HG03066 (cell line): ENCODE measurements at regions not wholly inside any gene's neighbourhood (a gene's known extent, or its start where the extent isn't known, plus 50 kb on each side); places are given as distances from the start of the nearest gene placed in this dataset.

Experiments
- ATAC-seq: cut with Tn5 transposase; IDR thresholded peaks from one replicate; pipeline ENCODE4 v1.9.1; 2021; ENCODE audit warnings: low read depth; ENCODE audit not compliant: unreplicated experiment

DNA sequence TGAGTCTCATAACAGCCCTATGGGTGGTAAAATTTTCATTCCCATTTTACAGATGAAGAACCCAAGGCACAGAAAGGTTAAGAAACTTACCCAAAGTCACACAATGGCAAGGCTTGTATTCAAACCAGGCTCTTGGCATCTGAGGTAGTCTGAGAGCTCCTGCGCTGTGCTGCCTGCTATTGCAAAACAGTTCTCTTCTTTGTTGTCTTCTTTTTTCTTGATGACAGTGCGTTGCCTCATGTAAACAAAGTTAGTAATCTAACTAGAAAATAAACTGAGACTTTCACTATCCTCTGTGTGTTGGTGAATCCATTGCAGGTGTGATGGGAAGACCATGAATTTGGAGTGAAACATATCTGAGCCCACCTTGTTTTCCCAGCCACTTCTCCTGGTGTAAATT, 240.8 kb downstream of the PTEN start:
- no peak for ATAC-seq

DNA sequence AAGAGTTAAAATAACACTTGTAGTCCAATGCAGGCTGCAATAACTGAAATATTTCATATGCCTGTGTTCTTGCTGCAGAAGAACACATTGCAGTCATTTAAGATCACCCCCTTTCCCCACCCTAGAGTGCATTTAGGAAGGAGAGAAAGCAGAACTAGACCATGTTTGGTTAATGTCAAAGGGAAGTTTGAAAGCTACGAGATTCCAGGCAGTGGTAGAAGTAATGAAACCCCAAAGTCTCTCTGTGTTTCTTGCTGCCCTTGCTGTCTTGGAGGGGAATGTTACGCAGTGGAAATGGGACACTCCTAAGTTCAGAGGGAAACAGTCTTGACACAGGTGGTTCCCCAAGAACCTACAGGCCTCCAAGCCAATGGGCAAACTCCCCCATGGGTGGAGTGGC, 242.9 kb downstream of the PTEN start:
- no peak for ATAC-seq

DNA sequence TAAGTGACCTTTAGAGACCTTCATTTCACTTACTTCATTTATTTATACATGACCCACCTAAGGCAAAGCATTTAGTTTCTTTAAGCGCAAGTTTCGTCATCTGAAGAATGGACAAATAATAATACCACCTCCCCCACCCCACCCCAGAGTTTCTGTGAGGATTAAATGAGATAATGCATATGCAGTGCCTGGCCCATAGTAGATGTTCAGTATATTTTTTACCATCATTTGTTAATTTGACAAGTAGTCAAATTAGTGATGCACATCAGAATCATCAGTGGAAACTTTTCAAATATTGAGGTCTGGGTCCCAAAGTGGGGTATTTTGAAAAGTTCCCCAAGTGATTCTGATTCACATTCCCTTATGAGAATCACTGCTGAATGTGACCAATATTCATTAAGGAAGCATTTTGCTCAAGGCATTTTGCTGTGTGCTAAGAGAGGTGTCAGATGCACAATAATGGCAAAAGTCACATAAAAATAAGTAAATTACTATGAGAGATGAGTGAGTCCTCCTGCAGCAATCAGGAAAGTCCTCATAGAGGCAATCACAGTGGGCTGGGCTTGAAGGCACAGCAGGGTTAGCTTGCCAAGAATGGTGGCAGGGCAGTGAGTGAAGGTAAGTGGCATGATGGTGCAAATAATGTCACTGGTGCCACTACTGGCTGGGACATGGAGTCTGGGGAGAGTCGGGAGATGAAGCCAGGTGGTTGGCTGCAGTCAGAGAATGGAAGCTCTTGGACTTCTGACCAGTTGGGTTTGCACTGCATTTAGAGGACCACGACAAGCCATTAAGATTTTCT, 244.1 kb downstream of the PTEN start:
- ATAC-seq, result no peak

DNA sequence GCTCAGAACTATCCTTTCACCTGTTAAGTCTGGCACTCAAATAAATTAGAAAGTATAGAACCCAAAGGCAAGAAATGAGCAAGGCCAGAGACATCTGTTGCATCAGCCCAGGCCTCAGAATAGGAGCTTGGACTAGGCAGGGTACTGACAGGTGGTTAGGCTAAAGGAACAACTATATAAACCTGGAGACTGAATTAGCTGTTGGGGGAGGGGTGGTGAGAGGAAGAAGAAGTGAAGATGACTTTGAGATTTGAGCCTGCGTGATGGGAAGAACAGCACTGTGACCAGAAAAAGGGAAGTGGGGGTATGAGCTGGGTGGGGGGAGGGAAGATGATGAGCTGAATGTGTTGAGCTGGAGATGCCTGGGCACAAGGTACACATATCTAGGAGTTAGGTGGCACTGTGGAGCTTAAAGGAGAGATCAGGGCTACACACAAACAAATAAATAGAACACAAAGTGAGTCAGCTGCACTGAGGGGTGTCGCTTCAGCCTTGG, 244.7 kb downstream of the PTEN start:
- peak; percentile 37 for ATAC-seq

DNA sequence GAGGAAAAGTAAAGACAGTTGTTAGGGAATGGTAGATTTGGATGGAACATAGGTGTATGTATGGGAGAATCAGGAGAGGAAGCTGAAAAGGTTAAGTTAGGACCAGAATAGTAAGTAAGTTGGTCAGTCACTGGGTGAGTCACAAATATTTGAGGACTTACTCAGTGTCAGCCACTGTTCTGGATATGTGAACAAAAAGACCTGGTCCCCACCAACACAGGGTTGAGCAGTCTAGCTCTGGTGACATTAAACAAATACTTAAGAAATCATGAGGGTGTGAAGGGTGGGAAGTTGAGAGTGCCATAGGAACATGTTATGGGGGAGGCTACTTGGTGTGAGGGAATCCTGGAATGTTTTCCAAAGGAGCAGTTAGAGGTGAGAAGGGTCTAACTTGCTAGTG, 246.9 kb downstream of the PTEN start:
- no peak for ATAC-seq

DNA sequence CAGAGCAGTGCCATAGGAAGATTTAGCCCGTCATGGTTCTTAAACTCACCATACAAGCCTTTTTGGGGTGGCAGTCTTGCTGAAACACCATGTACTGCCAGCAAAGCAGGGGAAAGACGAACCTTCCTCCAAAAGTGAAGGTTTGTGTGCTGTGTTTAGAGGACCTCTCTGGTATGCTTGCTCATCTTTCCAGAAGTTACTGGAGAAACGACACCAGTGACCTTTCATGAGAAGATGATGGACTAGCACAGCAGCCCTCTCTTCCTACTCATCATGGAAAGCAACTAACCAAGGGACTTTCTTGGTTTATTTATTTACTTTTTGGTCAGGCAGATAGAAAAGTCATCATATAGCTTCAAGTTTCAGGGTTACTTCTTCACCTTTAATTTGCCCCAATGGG, 247.4 kb downstream of the PTEN start:
- ATAC-seq, result no peak

DNA sequence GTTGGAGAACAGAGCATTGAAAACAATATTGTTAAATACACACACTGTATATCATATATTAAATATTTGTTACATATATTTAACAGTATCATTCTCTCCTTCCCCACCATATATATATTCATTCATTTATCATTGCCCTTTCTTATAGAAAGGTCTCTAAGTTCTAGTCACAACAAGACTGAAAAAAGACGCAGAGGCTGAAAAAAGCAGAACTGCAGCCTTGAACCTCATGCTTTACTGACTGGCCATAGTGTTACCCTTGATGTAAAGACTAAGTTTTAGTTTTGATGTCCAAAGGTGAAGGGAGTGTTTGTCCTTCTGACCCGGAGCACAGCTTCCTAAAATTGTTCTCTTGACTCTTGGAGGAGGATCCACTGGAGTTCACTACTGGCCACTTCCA, 247.9 kb downstream of the PTEN start:
- no peak for ATAC-seq

DNA sequence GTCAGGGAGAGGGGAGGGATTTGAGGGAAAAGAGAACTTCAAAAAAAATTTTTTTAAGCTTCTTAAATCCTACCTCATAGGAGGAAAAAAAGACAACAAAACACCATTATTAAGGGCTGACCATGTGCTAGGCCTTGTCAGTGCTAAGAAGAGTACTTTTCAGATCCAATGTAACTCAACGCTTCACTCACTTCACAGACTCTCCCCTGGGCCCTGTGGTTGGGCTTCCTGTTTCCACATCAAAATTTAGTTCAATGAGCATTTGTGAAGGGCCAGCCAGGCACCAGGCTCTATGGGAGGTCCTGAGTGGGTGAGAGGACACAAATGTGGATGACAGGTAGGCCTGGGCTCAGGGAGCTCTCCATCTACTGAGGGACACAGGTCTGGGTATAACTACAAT, 249.8 kb downstream of the PTEN start:
- ATAC-seq, result no peak

DNA sequence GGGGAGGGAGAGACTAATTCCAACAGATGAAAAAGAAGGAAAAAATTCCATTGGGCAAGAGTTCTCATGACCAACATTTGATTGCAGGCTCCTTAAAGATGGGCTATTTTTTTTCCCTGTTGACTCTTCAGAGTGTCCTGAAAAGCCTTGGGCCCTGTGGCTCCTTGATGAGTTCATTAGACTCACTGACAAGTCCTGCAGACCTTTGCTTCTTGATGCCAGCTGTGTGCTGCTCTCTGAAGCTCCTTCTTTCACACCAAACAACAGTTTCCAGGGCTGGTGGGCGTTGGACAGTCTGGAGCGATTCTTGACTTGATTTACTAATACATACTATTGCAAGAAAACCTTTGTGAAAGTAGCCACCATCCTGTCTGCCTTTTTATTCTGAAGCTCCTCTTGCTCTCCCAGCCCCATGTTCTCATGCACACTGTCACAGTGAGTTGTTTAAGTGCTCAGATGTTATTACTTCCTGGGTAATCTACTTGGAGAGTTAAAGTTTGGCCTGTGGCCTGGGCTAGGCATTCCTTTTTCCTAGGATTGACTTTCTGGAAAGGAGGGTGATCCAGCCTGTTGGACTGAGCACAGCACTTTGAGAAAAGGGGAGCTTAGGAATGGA, 250.3 kb downstream of the PTEN start:
- ATAC-seq, result no peak

DNA sequence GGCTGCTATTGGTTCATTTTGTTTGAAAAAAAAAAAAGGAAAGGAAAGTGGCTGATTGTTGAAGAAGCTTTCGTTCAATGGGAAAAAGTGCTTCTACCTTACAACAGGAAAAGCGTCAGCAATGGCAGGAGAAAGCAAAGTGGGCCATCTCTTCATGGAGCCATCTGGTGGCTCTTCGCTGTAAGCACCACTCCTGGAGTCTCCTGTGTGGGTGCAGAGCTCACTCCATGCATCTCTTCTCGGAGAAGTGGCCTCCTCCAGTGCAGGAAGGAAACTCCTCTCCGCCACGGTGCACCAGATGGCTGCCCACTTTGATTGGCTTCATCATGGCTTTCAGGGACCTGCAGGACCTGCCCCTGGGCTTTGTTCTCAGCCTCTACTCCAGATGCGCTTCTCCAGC, 250.9 kb downstream of the PTEN start:
- ATAC-seq, result no peak

DNA sequence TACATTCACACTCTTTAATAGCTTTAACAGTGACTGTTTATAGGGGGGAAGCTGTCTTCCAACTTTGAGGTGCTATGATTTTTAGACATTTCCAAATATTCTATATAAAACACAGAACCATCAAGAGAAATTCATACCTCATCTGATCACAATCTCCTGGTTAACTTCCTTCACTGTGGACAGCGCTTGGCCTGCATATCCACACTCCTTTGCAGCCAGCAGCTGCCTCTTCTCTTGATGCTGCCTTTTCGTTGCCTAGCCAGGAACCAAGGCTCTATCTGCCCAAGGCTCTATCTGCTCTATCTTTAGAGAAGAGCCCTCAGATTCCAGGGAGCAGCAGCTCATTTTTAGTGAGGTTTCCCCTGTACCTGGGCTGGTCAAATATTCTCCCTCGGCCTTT, 252.0 kb downstream of the PTEN start:
- no peak for ATAC-seq

DNA sequence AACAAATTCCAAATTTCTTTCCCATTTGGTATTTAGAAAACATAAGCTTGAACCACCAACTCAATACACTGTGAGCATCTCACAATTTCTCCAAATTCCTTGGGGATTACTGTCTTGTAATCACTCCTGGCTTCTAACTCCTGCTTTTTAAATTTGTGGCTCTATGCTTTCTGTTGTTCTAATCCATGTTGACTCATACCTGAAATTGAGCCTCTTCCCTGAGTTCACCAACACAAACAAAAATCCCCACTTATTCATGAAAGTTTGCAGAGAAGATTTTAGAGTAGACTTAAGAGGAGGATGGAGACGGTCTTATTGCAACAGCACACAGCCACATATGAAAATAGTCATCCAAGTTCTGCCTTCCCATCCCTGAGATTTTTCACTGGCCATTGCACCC, 252.5 kb downstream of the PTEN start:
- no peak for ATAC-seq

DNA sequence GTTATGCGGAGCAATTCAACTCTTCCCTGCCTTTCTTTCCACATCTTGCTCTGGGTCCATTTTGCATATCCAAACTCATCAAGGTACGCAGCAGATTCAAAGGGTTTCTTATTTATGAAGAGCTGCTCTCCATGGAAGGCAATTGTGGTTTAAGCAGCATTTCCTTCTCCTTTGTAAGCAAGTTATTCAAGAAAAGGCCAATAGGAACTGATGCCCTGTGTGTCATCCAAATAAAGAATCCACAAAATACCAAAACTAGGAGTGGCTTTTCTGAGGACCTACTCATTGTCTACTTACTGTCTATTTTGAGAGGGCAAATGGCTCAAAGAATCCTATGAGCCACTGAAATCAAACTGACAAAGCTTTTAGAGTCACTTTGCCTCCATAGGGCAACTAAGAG, 253.1 kb downstream of the PTEN start:
- ATAC-seq, result no peak

DNA sequence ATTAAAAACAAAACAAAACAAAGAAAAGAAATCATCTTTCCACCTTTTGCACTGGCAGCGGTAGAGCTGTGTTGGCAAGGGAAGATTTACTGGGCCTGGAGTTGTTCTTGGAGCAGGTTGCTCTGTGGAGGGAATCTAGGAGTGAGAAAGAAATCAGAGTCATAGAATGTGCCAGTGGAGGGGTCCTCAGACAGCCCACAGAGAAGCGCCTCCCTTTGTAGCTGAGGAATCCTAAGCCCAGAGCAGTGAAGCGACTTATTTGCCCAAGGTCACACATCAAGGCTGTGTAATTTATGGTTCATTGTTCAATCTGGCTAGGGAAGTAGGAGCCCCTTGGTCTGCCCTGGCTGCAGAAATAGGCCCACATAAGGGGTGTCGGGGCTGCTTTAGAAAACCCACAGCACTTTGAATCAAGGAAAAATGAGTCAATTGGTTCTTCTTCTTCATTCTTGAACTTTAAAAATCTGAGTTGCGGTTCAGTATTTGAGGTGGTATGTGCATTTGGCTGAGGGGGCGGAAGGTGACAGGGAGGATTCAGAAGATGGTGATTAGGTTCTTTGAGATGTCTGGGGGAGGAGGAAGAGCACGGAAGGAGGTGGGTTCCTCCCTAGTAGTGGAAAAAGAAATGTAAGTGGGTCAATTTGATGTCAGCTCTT, 253.7 kb downstream of the PTEN start:
- ATAC-seq, result peak; percentile 32

DNA sequence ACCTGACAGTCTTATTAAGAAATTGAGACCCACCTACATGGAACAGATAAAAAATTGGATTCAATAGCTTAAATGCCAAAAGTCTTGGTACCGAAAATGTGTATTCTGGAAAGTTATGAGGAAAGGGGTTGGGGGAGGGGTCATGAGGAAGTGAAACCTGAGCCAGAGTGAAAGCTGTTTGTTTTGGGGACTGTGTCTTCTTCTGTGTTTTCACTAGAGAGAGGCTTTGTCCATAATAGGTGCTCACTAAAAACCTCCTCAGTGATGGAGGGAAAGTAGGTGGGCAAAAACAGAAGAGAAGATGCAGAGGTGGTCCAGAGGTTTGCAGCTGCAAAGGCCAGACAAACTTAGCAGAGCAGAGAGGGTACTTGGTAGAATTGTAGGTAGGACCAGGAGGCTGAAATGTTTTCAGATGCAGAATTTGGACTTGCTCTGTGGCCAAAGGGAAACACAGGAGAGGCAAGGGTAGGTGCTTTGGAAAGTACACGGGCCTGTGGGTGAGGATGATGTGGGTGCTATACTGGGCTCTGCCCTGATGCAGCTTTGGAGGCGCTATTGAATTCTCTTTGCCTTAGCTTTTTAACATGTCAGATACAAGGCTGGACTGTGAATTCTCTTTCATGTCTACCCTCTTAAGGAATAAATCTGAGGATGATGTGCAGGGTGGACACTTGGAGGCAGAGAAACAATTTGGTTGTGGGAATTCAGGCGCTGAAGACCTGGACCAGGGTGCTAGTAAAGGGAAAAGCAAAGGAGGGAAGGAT, 254.6 kb downstream of the PTEN start:
- ATAC-seq, result no peak

DNA sequence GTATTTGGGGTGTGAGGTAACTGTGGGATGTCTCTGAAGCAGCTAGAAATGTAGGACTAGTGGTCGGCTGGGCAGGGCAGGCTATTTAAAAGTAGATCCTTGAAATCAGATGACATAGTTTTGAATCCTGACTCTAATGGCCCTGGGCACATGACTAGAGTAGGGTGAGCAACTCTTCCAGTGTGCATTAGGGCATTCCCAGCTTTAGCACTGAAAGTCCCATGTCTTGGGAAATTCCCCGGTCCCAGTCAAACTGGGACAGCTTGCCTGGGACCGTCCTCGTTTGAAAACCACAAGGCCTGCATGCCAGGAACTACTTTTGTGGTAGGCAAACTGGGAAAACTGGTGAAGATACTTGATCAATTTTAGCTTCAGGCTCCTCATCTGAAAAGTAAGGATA, 255.3 kb downstream of the PTEN start:
- ATAC-seq, result no peak

DNA sequence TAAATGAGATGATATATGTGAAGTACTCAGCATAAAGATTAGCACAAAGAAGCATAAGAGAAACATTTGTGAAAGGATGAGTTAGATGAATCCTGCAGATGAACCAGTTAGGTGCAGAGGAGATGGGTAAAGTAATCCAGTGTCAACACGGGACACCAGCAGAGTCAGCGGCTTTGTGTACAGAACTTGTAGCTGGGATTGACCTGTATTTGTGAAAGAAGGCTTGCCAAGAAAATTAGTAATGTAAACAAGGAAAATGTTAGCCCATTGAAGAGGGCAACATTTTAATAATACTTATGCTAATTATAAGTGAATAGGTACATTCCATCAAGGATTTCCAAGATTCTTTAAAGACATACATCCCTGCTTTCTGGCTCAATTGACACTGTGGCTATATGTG, 255.7 kb downstream of the PTEN start:
- ATAC-seq, result no peak

DNA sequence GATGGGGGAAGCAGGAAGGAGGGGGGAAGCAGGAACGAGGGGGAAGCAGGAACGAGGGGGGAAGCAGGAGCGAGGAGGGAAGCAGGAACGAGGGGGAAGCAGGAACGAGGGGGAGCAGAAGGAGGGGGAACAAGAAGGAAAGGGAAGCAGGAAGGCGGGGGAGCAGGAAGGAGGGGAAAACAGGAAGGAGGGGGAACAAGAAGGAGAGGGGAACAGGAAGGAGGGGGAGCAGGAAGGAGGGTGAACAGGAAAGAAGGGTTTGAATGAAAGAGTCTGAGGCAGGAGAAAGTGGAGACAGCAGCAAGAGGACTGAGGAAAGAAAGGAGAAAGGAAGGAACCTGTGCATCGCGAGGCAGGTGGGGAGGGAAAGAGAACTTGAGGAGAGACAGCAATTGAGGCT, 256.6 kb downstream of the PTEN start:
- ATAC-seq, result no peak

DNA sequence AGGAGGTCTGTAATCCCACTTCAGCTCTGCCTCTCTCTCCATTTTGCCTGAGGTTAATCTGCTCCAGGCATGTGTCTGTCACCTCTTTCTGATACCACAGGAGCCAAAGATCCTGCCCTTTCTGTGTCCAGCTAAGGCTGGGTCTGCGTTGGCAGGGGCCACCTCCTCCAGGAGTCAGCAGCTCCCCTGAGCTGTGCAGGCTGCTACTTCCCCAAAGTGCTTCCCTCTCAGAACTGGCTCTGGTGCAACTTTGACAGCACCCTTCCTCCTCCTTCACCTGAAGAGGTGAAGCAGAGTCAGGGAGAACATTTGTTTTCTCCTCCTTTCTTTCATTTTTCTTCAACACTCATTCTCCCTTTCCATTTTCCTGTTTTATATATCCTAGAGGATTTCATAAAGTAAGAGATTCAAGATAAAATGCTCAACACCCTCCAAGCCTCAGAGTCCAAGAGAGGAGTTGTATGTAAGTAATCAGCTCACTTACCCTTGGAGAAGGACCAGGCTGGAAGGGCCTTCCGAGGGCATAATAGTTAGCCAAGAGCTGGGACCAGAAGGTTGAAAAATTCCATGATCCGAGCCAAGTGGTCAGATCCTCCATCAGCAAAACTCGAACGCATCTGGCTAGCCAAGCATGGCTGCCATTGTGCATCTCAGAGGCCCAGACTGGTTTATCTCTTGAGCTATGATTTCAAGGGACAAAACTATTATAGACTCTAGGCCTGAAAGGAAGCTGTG, 257.3 kb downstream of the PTEN start:
- no peak for ATAC-seq

DNA sequence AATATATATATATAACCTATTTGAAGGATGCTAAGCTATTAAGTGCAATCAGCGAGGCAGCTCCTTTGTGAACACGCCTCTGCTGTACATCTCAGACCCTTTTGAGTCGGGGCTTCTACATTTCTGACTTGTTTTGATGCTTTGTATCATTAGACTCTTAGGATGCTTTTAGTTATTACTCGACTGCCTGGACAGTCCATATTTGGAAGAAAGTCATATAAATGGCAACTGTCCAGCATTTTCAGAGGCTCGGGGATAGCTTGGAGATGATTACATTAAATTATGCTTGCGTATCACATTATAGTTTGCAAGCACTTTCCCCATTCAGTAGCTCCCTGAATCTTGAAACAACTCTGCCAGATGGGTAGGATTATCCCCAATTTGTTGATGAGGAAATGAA, 257.9 kb downstream of the PTEN start:
- ATAC-seq, result no peak
